HEK293 (cell line): ENCODE measurements at regions not wholly inside any gene's neighbourhood (a gene's known extent, or its start where the extent isn't known, plus 50 kb on each side); places are given as distances from the start of the nearest gene placed in this dataset.

Source experiments
- CTCF ChIA-PET: fragments of 350-600 bp; formaldehyde crosslinking; extraction: SDS; loops from one replicate; lab custom pipeline; 2021; ENCODE audit warnings: antibody characterized with exemption; lab: Yijun Ruan, JAX
- POLR2A ChIA-PET: fragments of 300-600 bp; formaldehyde crosslinking; extraction: SDS; loops from one replicate; lab custom pipeline; 2020; ENCODE audit warnings: antibody characterized with exemption, inconsistent platforms; lab: Yijun Ruan, JAX
- H3K27ac ChIP-seq: fragments of 200-500 bp; sonication (Bioruptor generic); 2 replicates; pipeline ENCODE4 v1.5.1; 2014; ENCODE audit warnings: low read depth, low read length, control low read depth, inconsistent platforms; ENCODE audit errors: extremely low read depth
- H3K36me3 ChIP-seq, 2 experiments: fragments of 200-500 bp in 1 of 2; sonication (Bioruptor generic) in 1 of 2; 1 replicate in 1 of 2; 2 replicates in 1 of 2; pipeline ENCODE4 v1.5.1; 2014 to 2017; ENCODE audit warnings: inconsistent platforms in 2 of 2, low read length in 2 of 2; ENCODE audit not compliant: control insufficient read depth in 2 of 2, insufficient read depth in 1 of 2
- H3K4me1 ChIP-seq: fragments of 200-500 bp; sonication (Bioruptor generic); 2 replicates; pipeline ENCODE4 v1.5.1; 2014; ENCODE audit warnings: mild to moderate bottlenecking, low read length, inconsistent platforms; ENCODE audit not compliant: control insufficient read depth, insufficient read depth
- H3K4me3 ChIP-seq: 2 replicates; pipeline ENCODE4 v1.5.1; 2011; ENCODE audit warnings: low read depth, mild to moderate bottlenecking, control low read depth, low read length, moderate library complexity
- H3K9me3 ChIP-seq: fragments of 200-500 bp; sonication (Bioruptor generic); 2 replicates; pipeline ENCODE4 v1.5.1; 2014; ENCODE audit warnings: low read depth, low read length, inconsistent platforms; ENCODE audit not compliant: control insufficient read depth, insufficient read depth
- BCL11A ChIP-seq: fragments of 450-650 bp; formaldehyde crosslinking; IDR thresholded peaks from 2 replicates; pipeline ENCODE4 v1.5.1; 2016; ENCODE audit warnings: low read depth, missing biosample characterization, missing genetic modification characterization
- KLF1 ChIP-seq: fragments of 450-650 bp; formaldehyde crosslinking; IDR thresholded peaks from 2 replicates; pipeline ENCODE4 v1.5.1; 2016; ENCODE audit warnings: missing biosample characterization, missing genetic modification characterization
- MYNN ChIP-seq: fragments of 450-650 bp; formaldehyde crosslinking; IDR thresholded peaks from 2 replicates; pipeline ENCODE4 v1.5.1; 2016; ENCODE audit warnings: missing biosample characterization, missing genetic modification characterization, borderline replicate concordance
- OSR2 ChIP-seq: fragments of 450-650 bp; formaldehyde crosslinking; IDR thresholded peaks from 2 replicates; pipeline ENCODE4 v1.5.1; 2016; ENCODE audit warnings: missing biosample characterization, missing genetic modification characterization
- REST ChIP-seq: fragments of 450-650 bp; formaldehyde crosslinking; IDR thresholded peaks from 2 replicates; pipeline ENCODE4 v1.5.1; 2016; ENCODE audit warnings: missing biosample characterization, missing genetic modification characterization
- ZBTB20 ChIP-seq: fragments of 450-650 bp; formaldehyde crosslinking; IDR thresholded peaks from 2 replicates; pipeline ENCODE4 v1.5.1; 2016; ENCODE audit warnings: missing biosample characterization, missing genetic modification characterization
- ZBTB21 ChIP-seq: fragments of 450-650 bp; formaldehyde crosslinking; IDR thresholded peaks from 2 replicates; pipeline ENCODE4 v1.5.1; 2017; ENCODE audit warnings: missing biosample characterization, missing genetic modification characterization
- ZNF155 ChIP-seq: fragments of 450-650 bp; formaldehyde crosslinking; IDR thresholded peaks from 2 replicates; pipeline ENCODE4 v1.5.1; 2016; ENCODE audit warnings: missing biosample characterization, missing genetic modification characterization
- ZNF202 ChIP-seq: fragments of 450-650 bp; formaldehyde crosslinking; IDR thresholded peaks from 2 replicates; pipeline ENCODE4 v1.5.1; 2016; ENCODE audit warnings: missing biosample characterization, missing genetic modification characterization, borderline replicate concordance
- ZNF221 ChIP-seq: fragments of 450-650 bp; formaldehyde crosslinking; IDR thresholded peaks from 2 replicates; pipeline ENCODE4 v1.5.1; 2017; ENCODE audit warnings: missing biosample characterization, missing genetic modification characterization, borderline replicate concordance
- ZNF274 ChIP-seq, 2 experiments: fragments of 200-500 bp in 1 of 2; fragments of 450-650 bp in 1 of 2; sonication (Bioruptor generic) in 1 of 2; formaldehyde crosslinking in 1 of 2; IDR thresholded peaks; 2 replicates each; pipeline versions ENCODE4 v1.5.1 to v1.6.1; 2014 to 2016; ENCODE audit warnings: borderline replicate concordance in 1 of 2, inconsistent platforms in 1 of 2, low read length in 1 of 2, missing biosample characterization in 1 of 2, missing genetic modification characterization in 1 of 2
- ZNF311 ChIP-seq: fragments of 450-650 bp; formaldehyde crosslinking; IDR thresholded peaks from 2 replicates; pipeline ENCODE4 v1.5.1; 2017; ENCODE audit warnings: missing biosample characterization, missing genetic modification characterization, borderline replicate concordance
- ZNF416 ChIP-seq: fragments of 450-650 bp; formaldehyde crosslinking; IDR thresholded peaks from 2 replicates; pipeline ENCODE4 v1.5.1; 2016; ENCODE audit warnings: missing biosample characterization, missing genetic modification characterization
- ZNF423 ChIP-seq: fragments of 450-650 bp; formaldehyde crosslinking; IDR thresholded peaks from 2 replicates; pipeline ENCODE4 v1.5.1; 2016; ENCODE audit warnings: missing biosample characterization, missing genetic modification characterization
- ZNF530 ChIP-seq: fragments of 450-650 bp; formaldehyde crosslinking; IDR thresholded peaks from 2 replicates; pipeline ENCODE4 v1.5.1; 2016; ENCODE audit warnings: low read depth, missing biosample characterization, missing genetic modification characterization
- ZNF747 ChIP-seq: fragments of 450-650 bp; formaldehyde crosslinking; IDR thresholded peaks from 2 replicates; pipeline ENCODE4 v1.5.1; 2016; ENCODE audit warnings: missing biosample characterization, missing genetic modification characterization
- TF ChIP-seq, protein P1 (sequence below): fragments of 450-650 bp; formaldehyde crosslinking; IDR thresholded peaks from 2 replicates; pipeline ENCODE4 v1.5.0; 2017; ENCODE audit warnings: missing biosample characterization, missing genetic modification characterization, borderline replicate concordance
- TF ChIP-seq, protein P2 (sequence below): fragments of 450-650 bp; formaldehyde crosslinking; IDR thresholded peaks from 2 replicates; pipeline ENCODE4 v1.5.1; 2016; ENCODE audit warnings: missing biosample characterization, missing genetic modification characterization, borderline replicate concordance

GRCh38 chr13:79810018-79810417, 329.1 kb downstream of the NDFIP2 start (continued):
- TF ChIP-seq, protein P1, sequence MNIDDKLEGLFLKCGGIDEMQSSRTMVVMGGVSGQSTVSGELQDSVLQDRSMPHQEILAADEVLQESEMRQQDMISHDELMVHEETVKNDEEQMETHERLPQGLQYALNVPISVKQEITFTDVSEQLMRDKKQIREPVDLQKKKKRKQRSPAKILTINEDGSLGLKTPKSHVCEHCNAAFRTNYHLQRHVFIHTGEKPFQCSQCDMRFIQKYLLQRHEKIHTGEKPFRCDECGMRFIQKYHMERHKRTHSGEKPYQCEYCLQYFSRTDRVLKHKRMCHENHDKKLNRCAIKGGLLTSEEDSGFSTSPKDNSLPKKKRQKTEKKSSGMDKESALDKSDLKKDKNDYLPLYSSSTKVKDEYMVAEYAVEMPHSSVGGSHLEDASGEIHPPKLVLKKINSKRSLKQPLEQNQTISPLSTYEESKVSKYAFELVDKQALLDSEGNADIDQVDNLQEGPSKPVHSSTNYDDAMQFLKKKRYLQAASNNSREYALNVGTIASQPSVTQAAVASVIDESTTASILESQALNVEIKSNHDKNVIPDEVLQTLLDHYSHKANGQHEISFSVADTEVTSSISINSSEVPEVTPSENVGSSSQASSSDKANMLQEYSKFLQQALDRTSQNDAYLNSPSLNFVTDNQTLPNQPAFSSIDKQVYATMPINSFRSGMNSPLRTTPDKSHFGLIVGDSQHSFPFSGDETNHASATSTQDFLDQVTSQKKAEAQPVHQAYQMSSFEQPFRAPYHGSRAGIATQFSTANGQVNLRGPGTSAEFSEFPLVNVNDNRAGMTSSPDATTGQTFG = no peak
- TF ChIP-seq ZNF155 (tag by site-specific recombination) = no peak
- TF ChIP-seq ZNF416 (tag by site-specific recombination) = no peak
- TF ChIP-seq, protein P2, sequence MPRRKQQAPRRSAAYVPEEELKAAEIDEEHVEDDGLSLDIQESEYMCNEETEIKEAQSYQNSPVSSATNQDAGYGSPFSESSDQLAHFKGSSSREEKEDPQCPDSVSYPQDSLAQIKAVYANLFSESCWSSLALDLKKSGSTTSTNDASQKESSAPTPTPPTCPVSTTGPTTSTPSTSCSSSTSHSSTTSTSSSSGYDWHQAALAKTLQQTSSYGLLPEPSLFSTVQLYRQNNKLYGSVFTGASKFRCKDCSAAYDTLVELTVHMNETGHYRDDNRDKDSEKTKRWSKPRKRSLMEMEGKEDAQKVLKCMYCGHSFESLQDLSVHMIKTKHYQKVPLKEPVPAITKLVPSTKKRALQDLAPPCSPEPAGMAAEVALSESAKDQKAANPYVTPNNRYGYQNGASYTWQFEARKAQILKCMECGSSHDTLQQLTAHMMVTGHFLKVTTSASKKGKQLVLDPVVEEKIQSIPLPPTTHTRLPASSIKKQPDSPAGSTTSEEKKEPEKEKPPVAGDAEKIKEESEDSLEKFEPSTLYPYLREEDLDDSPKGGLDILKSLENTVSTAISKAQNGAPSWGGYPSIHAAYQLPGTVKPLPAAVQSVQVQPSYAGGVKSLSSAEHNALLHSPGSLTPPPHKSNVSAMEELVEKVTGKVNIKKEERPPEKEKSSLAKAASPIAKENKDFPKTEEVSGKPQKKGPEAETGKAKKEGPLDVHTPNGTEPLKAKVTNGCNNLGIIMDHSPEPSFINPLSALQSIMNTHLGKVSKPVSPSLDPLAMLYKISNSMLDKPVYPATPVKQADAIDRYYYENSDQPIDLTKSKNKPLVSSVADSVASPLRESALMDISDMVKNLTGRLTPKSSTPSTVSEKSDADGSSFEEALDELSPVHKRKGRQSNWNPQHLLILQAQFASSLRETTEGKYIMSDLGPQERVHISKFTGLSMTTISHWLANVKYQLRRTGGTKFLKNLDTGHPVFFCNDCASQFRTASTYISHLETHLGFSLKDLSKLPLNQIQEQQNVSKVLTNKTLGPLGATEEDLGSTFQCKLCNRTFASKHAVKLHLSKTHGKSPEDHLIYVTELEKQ = no peak

DNA sequence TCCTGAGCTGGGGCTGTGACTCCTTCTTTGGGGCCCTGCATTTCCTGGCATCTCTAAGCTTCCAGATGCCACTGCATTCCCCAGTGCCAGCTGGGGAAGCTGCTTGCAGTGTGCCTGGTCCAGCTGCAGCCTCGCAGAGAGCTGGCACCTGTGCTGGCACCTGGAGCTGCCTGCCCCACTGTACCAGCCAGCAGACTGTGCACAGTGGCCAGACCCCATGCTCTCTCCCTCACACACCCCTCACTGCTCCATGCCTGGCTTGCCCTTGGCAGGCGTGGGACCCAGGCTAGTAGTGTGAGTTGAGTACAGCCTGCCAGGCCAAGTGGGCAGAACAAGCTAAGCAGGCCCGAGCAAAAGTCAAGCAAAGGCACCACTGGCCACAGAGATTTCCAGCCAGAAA, 327.5 kb downstream of the NDFIP2 start:
- POLR2A ChIA-PET = no interaction called here
- no peak overlapping the region for H3K4me3 ChIP-seq
- no peak overlapping the region for H3K27ac ChIP-seq
- H3K9me3 ChIP-seq = no peaks in the 10 kb centered on the region
- no peaks in the 10 kb centered on the region for H3K36me3 ChIP-seq
- TF ChIP-seq BCL11A (tag by site-specific recombination) = no peak
- CTCF ChIA-PET = interaction anchor here (0.9 to 1.3 kb wide), 2 partner anchors 10 to 57 kb away, joined by 4 read pairs; no protein-coding TSS in a partner anchor
- no peaks in the 10 kb centered on the region for H3K4me1 ChIP-seq

DNA sequence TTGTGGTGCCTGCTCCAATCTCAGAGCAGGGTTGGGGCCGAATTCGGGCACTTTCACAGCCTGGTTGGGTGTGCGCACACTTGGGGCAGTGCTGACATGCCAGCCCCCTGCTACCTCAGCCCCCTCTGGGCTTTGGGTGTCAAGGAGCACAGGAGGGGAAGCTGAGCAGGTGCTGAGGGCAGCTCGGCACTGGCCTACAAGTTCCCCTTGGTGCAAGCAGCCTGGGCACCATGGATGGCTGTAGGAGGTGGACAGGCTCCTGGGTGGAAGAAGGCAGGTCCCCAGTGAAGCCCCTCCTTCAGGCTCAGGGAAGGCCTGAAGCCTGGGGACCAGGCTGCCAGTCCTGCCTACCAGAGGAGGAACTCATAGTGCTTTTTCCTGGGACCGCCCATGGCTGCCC, 326.6 kb downstream of the NDFIP2 start:
- Histone ChIP-seq H3K4me1 (no peaks in the 10 kb centered on the region), H3K27ac (no peak overlapping the region), H3K36me3 (no peaks in the 10 kb centered on the region), H3K4me3 (no peak overlapping the region), H3K9me3 (no peaks in the 10 kb centered on the region)
- TF ChIP-seq ZNF416 (tag by site-specific recombination) = no peak
- TF ChIP-seq ZBTB20 (tag by site-specific recombination) = no peak
- no peak for TF ChIP-seq ZNF202 (tag by site-specific recombination)
- no peak for TF ChIP-seq ZNF311 (tag by site-specific recombination)
- TF ChIP-seq KLF1 = no peak
- TF ChIP-seq ZNF221 (tag by site-specific recombination) = no peak
- no peak for TF ChIP-seq ZBTB21
- no peak for TF ChIP-seq ZNF274 (IDR thresholded peaks at IDR 0.05; ENCODE audit: low read length)
- TF ChIP-seq ZNF274 (tag by site-specific recombination; IDR thresholded peaks at IDR 0.05; ENCODE audit: borderline replicate concordance) = no peak
- ChIA-PET CTCF (interaction anchor here (1.3 kb wide), 1 partner anchor 9 kb away, joined by 4 read pairs; no protein-coding TSS in a partner anchor), POLR2A (no interaction called here)

DNA sequence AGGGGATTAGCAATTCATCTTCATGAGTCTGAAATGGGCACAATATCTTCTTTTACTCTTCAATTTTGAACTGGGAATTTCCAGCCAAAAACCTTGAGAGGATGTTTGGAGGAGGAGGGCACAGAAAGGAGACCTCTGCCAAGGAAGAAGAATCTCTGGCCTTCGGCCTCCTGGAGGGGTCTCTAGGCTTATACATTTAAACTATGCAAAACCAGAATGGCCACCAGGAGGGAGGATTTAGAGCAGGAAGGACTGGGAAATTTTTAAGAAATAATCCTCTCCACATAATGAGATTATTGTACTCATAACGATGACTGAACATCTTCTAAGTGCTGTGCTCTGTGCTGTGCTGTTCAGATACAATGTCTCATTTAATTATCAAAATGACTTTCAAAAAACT, 325.9 kb downstream of the NDFIP2 start:
- CTCF ChIA-PET = no interaction called here
- TF ChIP-seq ZNF747 (tag by site-specific recombination) (no peak), OSR2 (no peak), ZNF423 (tag by site-specific recombination) (no peak), REST (tag by site-specific recombination) (no peak), BCL11A (tag by site-specific recombination) (no peak), MYNN (tag by site-specific recombination) (no peak), ZNF530 (tag by site-specific recombination) (no peak), ZBTB21 (no peak)

More for the DNA sequence above, 325.9 kb downstream of the NDFIP2 start:
- no peaks in the 10 kb centered on the region for H3K9me3 ChIP-seq
- H3K4me3 ChIP-seq = no peak overlapping the region
- no peaks in the 10 kb centered on the region for H3K36me3 ChIP-seq
- POLR2A ChIA-PET = no interaction called here
- no peak overlapping the region for H3K27ac ChIP-seq
- H3K4me1 ChIP-seq = no peaks in the 10 kb centered on the region
